Colon (tissue), 2 donors: ENCODE measurements at regions not wholly inside any gene's neighbourhood (a gene's known extent, or its start where the extent isn't known, plus 50 kb on each side); places are given as distances from the start of the nearest gene placed in this dataset.

ENCODE experiments used
- FAIRE-seq: peaks from 2 replicates; lab custom pipeline; 2012; peaks lifted over from hg19 to GRCh38; lab: Jason Lieb, UNC
- donor health status: control.
- donor health status: control.

- no peak for FAIRE-seq
Observed at GRCh38 chr2:239466755-239467271, 66.0 kb upstream of the HDAC4 start.

- no peak for FAIRE-seq
Observed at GRCh38 chr2:239466061-239466754, 65.4 kb upstream of the HDAC4 start.

GRCh38 chr2:239465017-239466001, 64.5 kb upstream of the HDAC4 start:
- no peak for FAIRE-seq

- no peak for FAIRE-seq
Observed at GRCh38 chr2:239464166-239465016, 63.6 kb upstream of the HDAC4 start.

GRCh38 chr2:239463541-239464165, 62.8 kb upstream of the HDAC4 start:
- no peak for FAIRE-seq

GRCh38 chr2:239462671-239463506, 62.1 kb upstream of the HDAC4 start:
- no peak for FAIRE-seq

- no peak for FAIRE-seq
Observed at GRCh38 chr2:239462191-239462515, 61.3 kb upstream of the HDAC4 start.

GRCh38 chr2:239461291-239462190, 60.7 kb upstream of the HDAC4 start:
- FAIRE-seq, result no peak

- FAIRE-seq, result no peak
Observed at GRCh38 chr2:239460780-239461179, 60.0 kb upstream of the HDAC4 start.

GRCh38 chr2:239459606-239460005, 58.8 kb upstream of the HDAC4 start:
- no peak for FAIRE-seq

- FAIRE-seq, result no peak
Observed at GRCh38 chr2:239459056-239459455, 58.2 kb upstream of the HDAC4 start.

- FAIRE-seq, result no peak
Observed at GRCh38 chr2:239457586-239458445, 57.0 kb upstream of the HDAC4 start.

- FAIRE-seq, result no peak
Observed at GRCh38 chr2:239456940-239457339, 56.1 kb upstream of the HDAC4 start.

GRCh38 chr2:239455436-239456203, 54.8 kb upstream of the HDAC4 start:
- no peak for FAIRE-seq

GRCh38 chr2:239454507-239454906, 53.7 kb upstream of the HDAC4 start:
- FAIRE-seq, result no peak
